Stimulated activated CD8-positive, alpha-beta memory T cell treated with anti-CD3 and anti-CD28 coated beads, Interleukin-15, amount 100 ng/mL, for 48 hours (primary cell): ENCODE measurements at regions not wholly inside any gene's neighbourhood (a gene's known extent, or its start where the extent isn't known, plus 50 kb on each side); places are given as distances from the start of the nearest gene placed in this dataset.

Experiments
- DNase-seq, 2 donors: peaks; one replicate each; pipeline ENCODE4 v3.0.0-alpha.2; 2020; ENCODE audit warnings: low read depth in 2 of 2

- DNase-seq: no peak
These were observed 567.0 kb upstream of the RGMA start for GRCh38 chr15:93656041-93656440.

GRCh38 chr15:93649691-93650235, 560.8 kb upstream of the RGMA start:
- no peak for DNase-seq

GRCh38 chr15:93646193-93646592, 557.2 kb upstream of the RGMA start:
- DNase-seq: no peak

GRCh38 chr15:93645594-93645993, 556.6 kb upstream of the RGMA start:
- no peak for DNase-seq

DNA sequence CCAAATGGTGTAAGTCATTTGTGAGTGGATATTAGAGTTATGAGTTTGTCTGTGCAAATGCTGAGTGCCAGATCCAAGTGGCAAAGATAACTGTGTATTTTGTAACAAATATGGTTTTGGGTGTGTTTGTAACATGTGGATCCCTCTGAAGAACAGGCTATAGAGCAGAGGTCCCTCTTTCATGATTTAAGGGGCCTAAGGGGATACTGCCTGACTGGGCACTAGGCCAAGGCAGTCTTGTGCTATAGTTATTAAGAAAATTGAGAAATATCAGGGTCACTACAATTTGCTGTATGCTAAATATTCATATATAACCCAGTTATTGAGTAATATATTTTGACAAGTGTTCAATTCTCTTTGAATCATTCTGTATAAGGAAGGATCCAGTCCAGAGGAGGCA, 555.6 kb upstream of the RGMA start:
- no peak for DNase-seq

- DNase-seq: no peak
These were observed 551.5 kb upstream of the RGMA start for GRCh38 chr15:93640411-93640962.

DNA sequence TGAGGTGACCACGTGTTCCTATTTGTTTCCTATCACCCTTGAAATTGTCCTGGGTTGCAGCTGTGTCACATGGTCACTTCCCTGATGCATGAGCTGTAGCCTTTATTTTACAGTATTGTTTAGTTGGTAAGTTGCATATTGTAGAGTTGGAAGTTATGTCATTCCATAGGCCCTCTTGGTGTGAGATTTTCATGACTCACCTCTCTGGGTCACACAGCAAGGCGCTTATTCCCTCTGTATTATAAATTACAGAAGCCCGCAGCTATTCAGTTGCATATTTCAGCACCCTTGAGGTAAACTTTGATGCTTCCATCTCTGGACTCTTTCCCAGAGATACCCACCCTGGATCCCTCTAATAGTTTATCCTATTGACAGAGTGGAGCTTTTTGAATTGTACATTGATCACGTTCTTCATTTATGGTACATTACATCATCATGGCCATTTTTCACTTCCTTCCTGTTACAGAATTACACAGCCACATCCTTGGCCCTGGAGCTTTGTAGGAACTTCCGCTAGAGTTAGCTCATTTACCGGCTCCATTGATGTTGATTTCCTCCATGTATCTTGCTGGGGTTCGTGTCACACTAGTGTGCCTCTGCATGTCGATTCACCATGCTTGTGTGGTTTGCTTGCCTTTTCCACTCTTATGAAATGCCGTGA, 543.1 kb upstream of the RGMA start:
- no peak for DNase-seq

- no peak for DNase-seq
These were observed 530.6 kb upstream of the RGMA start for GRCh38 chr15:93619597-93619996.

GRCh38 chr15:93617443-93617842, 528.4 kb upstream of the RGMA start:
- no peak for DNase-seq

DNA sequence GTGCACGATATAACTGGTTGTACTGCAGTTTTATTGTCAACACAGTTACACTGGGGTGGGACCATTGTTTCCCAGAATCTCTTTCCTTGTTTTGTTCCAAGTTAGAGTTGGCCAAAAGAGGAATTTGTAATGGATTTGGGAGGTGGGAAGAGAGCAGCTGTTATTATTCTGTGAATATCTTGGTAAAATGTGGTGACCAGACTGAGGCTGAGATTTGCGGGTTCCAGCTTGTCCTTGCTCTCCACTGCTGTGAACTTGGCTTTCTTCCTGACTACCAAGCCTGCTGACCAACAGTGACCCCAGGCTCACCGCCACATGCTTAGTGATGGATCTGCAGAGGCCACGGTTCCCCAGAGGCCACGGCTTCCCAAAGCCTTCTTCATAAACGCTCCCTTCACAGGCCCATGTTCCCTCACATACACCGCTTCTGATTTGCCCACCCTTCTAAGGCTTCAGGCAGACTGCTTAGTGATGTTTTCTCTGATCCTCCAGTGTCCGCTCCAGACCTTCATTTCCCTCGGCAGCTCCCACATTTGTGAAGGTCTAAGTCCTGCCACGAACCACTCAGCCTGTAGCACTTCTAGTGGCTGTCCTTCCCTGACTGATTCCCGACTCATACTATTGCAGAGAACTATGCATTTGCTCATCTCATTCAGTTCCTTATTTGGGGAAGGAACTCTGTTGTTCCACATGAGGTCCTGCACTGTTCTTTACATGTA, 525.5 kb upstream of the RGMA start:
- DNase-seq: no peak

GRCh38 chr15:93613386-93613785, 524.4 kb upstream of the RGMA start:
- DNase-seq: no peak

DNA sequence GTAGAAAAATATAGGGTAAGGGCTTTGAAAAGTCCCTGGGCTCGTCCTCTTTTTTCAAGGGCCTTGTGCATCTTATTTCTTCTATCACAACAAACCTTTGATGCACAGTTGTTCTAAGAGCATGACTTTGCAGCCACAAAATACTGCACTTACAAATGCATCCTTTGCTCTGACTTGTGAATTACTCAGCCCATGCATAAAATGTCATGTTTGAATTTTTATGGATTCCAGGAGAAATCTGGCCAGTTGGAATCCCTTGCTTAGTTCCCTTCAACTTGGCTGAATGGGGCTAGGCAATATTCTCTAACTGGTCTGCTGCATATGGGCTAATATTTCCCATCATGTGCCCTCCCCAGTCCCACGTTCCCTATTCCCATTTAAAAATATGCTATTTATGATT, 523.9 kb upstream of the RGMA start:
- DNase-seq: no peak

GRCh38 chr15:93610944-93611343, 521.9 kb upstream of the RGMA start:
- DNase-seq: no peak

- no peak for DNase-seq
These were observed 519.7 kb upstream of the RGMA start for GRCh38 chr15:93608643-93609148.

GRCh38 chr15:93603550-93603949, 514.5 kb upstream of the RGMA start:
- no peak for DNase-seq

- DNase-seq: no peak
These were observed 498.1 kb upstream of the RGMA start for GRCh38 chr15:93587059-93587521.

DNA sequence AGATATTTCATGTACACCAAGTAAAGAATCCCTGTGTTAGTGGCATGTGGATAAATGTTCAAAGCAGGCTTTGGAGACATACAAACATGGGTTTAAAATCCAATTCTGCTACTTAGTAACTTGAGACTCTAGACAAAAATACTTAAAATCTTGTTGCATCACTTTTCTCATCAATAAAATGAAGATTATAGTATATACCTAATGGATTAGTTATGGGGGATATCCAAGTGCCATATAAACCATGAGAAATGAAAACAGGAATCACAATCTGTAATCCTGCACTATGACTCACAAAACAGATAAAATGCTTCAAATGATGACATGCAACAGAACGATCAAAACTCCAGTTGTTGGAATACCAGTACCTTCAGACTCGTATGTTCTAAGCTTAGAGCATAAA, 496.0 kb upstream of the RGMA start:
- no peak for DNase-seq

- no peak for DNase-seq
These were observed 495.0 kb upstream of the RGMA start for GRCh38 chr15:93583968-93584367.

DNA sequence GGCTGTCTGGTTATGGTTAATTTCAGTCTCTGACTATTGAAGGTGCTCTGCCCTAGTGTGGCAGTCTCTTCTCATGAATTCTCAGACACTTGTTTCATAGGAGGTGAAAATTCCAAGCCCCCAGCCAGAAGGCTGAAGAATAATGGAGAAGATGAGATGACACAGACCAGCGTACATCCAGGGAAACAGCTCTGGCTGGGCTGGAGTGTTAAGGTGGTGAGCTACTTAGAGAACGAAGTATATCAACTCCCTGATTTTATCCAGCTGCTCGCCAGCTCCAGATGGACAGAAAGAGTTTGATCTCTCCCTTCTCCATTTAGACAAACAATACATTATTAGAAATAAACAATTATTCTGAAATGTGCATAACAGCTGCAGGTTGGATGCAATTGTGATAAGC, 494.5 kb upstream of the RGMA start:
- no peak for DNase-seq

GRCh38 chr15:93570527-93570926, 481.5 kb upstream of the RGMA start:
- DNase-seq: no peak

- no peak for DNase-seq
These were observed 477.8 kb upstream of the RGMA start for GRCh38 chr15:93566762-93567161.

DNA sequence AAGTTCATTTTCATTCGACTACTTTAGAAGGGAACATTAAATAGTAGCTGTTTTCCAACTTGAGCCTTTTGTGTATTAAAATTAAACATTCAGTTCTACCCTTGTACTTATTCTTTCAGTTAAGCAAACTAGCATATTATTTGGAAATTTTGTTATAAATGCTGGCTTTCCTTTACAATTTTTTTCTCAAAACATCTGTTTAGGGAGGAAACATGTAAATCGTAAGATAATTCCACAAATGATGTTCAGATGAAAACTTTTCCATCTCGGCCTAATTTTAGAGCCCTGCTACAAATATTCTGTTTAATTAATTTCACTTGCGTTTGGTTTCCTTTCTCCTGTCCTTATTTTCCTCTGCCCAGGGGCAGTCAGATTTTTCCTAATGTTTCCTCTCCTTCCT, 476.2 kb upstream of the RGMA start:
- no peak for DNase-seq

DNA sequence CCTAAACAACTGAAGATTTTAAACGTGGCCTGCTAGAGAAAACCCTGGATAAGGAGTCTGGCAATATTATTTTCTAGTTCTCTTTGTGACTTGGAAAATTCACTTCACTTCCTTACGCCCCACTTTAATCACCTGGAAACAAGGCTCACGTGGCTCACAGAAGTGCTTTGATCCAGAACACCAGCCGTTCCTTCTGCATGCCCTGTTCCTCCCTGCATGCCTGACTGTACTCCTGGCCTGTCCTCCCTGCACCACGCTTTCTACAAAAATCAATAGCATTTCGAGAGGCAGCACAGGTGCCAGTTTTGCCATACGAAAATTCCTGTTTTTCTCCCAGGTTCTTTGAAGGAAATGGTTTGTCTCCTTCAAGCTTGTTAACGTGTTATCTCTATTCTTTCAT, 474.2 kb upstream of the RGMA start:
- no peak for DNase-seq
